K562 (cell line): ENCODE measurements at regions not wholly inside any gene's neighbourhood (a gene's known extent, or its start where the extent isn't known, plus 50 kb on each side); places are given as distances from the start of the nearest gene placed in this dataset.
A peak's percentile ranks its signal among the peaks of the same experiment; 100 is the strongest.
"Not testable (repeated sequence)": the region's sequence is repeated elsewhere in the genome, so short reads cannot be mapped to it uniquely, and the experiment has no call there.

Source experiments
- ATAC-seq: fragments of 200-7000 bp; cut with Tn5 transposase; 3 replicates; pipeline ENCODE4 v1.9.1; 2020; ENCODE audit warnings: moderate library complexity
- BruUV-seq: library from RNA; stranded (reverse); fragments of 400-500 nt; replicated peaks from 2 replicates; lab custom pipeline; 2021; lab: Mats Ljungman, UMichigan
- CTCF ChIA-PET: fragments of 300-600 bp; formaldehyde crosslinking; extraction: SDS; loops from one replicate; lab custom pipeline; 2021; ENCODE audit warnings: low intra/inter-chr PET ratio; lab: Yijun Ruan, JAX
- POLR2A ChIA-PET: fragments of 300-600, 350-650 bp; sonication (Branson Sonifier 250); formaldehyde crosslinking; extraction: SDS; loops from one replicate; lab custom pipeline; 2021; ENCODE audit warnings: antibody characterized with exemption, inconsistent platforms; lab: Yijun Ruan, JAX
- DNase-seq, 4 experiments: peaks; one replicate each; pipeline versions ENCODE4 v3.0.0 to v3.0.0-alpha.2; 2011 to 2018; ENCODE audit warnings: low spot score in 3 of 4, mixed read lengths in 3 of 4; ENCODE audit errors: extremely low read depth in 1 of 4
- FAIRE-seq: peaks from 2 replicates; lab custom pipeline; 2011; peaks lifted over from hg19 to GRCh38; lab: Jason Lieb, UNC
- H2AFZ ChIP-seq: 2 replicates; pipeline ENCODE4 v1.6.0; 2011; ENCODE audit warnings: low read depth, low read length, control low read depth, inconsistent platforms
- H3K27ac ChIP-seq: fragments of 200-600 bp; 3 replicates; pipeline ENCODE4 v1.8.0; 2011; ENCODE audit warnings: low read depth, mild to moderate bottlenecking, control low read depth, inconsistent platforms, low read length, moderate library complexity, mixed read lengths; ENCODE audit errors: extremely low read depth
- H3K27me3 ChIP-seq, 2 experiments: fragments of 300-600 bp in 1 of 2; 2 replicates in 1 of 2; 3 replicates in 1 of 2; pipeline versions ENCODE4 v1.6.0 to v1.8.0; 2011; ENCODE audit warnings: inconsistent platforms in 2 of 2, low read length in 2 of 2, mild to moderate bottlenecking in 1 of 2, mixed read lengths in 1 of 2, moderate library complexity in 1 of 2; ENCODE audit not compliant: control insufficient read depth in 2 of 2, insufficient read depth in 2 of 2
- H3K36me3 ChIP-seq: fragments of 300-600 bp; 3 replicates; pipeline ENCODE4 v1.8.0; 2011; ENCODE audit warnings: mild to moderate bottlenecking, low read length, inconsistent platforms; ENCODE audit not compliant: control insufficient read depth, insufficient read depth
- H3K4me1 ChIP-seq, 2 experiments: fragments of 200-600 bp in 1 of 2; replicated peaks in 1 of 2; 2 replicates in 1 of 2; 3 replicates in 1 of 2; pipeline versions ENCODE4 v1.5.1 to v1.8.0; 2011; ENCODE audit warnings: inconsistent platforms in 2 of 2, low read length in 2 of 2, mild to moderate bottlenecking in 1 of 2, mixed read lengths in 1 of 2, moderate library complexity in 1 of 2; ENCODE audit not compliant: control insufficient read depth in 2 of 2, insufficient read depth in 2 of 2
- H3K4me2 ChIP-seq: 2 replicates; pipeline ENCODE4 v1.6.1; 2011; ENCODE audit warnings: low read length, control low read depth, inconsistent platforms, mixed read lengths; ENCODE audit not compliant: insufficient read depth
- H3K4me3 ChIP-seq: fragments of 200-600 bp; sonication (generic), shearing (Covaris generic); 2 replicates; pipeline ENCODE4 v1.5.1; 2016; ENCODE audit warnings: control low read depth, inconsistent platforms
- H3K79me2 ChIP-seq: fragments of 200-600 bp; 3 replicates; pipeline ENCODE4 v1.8.0; 2011; ENCODE audit warnings: low read length, inconsistent platforms; ENCODE audit not compliant: control insufficient read depth, insufficient read depth
- H3K9ac ChIP-seq, 2 experiments: 2 replicates each; pipeline versions ENCODE4 v1.6.0 to v1.6.1; 2011; ENCODE audit warnings: low read depth in 2 of 2, low read length in 2 of 2, control low read depth in 1 of 2, inconsistent platforms in 1 of 2, mild to moderate bottlenecking in 1 of 2, mixed read lengths in 1 of 2; ENCODE audit not compliant: insufficient read depth in 1 of 2
- H3K9me1 ChIP-seq: one replicate; pipeline ENCODE4 v1.6.0; 2011; ENCODE audit warnings: inconsistent platforms, mild to moderate bottlenecking, low read length, moderate library complexity; ENCODE audit not compliant: control insufficient read depth, insufficient read depth
- H3K9me3 ChIP-seq: replicated peaks from 2 replicates; pipeline ENCODE4 v1.5.1; 2011; ENCODE audit warnings: low read depth, low read length, inconsistent platforms; ENCODE audit not compliant: control insufficient read depth, insufficient read depth
- H4K20me1 ChIP-seq: replicated peaks from 2 replicates; pipeline ENCODE4 v1.6.1; 2011; ENCODE audit warnings: low read length, inconsistent platforms, mixed read lengths; ENCODE audit not compliant: control insufficient read depth, insufficient read depth
- ETV1 ChIP-seq: fragments of 450-650 bp; conservative IDR thresholded peaks from 2 replicates; pipeline ENCODE4 v1.6.1; 2016; ENCODE audit warnings: missing genetic modification characterization, control low read depth, low read depth, missing compliant biosample characterization
- PCBP2 ChIP-seq: fragments of 200-400 bp; formaldehyde crosslinking; IDR thresholded peaks from 2 replicates; pipeline ENCODE4 v1.6.1; 2018; ENCODE audit warnings: low read length, low read depth, mild to moderate bottlenecking, moderate library complexity; ENCODE audit not compliant: poor library complexity, severe bottlenecking
- WGBS: fragments of 100-300 bp; shearing (Covaris generic); methylation state at CpG from one replicate; pipeline ENCODE4 v1.1.6; 2016; ENCODE audit warnings: low coverage, mixed read lengths; ENCODE audit not compliant: insufficient coverage; ENCODE audit errors: missing lambda C conversion rate; 5-methylcytosine and 5-hydroxymethylcytosine counted together
- in situ Hi-C: fragments of 300-500 bp; cut with MboI; formaldehyde crosslinking; loops from 4 replicates; pipeline ENCODE4 v1.15.0; 2018; ENCODE audit warnings: inconsistent platforms, mixed read lengths
- intact Hi-C: fragments of 100-400 bp; cut with micrococcal nuclease; formaldehyde crosslinking; loops from 2 replicates; pipeline ENCODE4 v1.14.2; 2022
- TF ChIP-seq, protein P1 (sequence below): sonication (generic); formaldehyde crosslinking; IDR thresholded peaks from 2 replicates; pipeline ENCODE4 v1.8.1; 2023; ENCODE audit warnings: mild to moderate bottlenecking, missing genetic modification reagents

DNA sequence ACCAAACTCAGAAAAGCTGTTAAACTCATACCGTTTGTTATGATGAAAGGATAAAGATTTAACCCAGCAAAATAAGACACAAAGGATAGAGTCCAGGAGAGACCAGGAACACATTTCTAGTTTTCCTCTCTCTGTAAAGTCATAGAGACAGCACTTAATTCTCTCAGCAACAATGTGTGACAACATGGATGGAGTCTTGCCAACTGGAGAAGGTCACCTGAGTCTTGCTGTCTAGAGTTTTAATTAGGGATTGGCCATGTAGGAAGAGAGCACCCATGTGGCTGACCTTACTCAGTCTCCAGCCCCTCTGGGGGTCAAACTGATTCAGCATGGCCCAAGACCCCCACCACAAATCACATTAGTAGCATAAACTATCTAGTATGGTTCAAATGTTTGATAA is 151.0 kb upstream of the ATF7IP start (continued):
- TF ChIP-seq, protein P1, sequence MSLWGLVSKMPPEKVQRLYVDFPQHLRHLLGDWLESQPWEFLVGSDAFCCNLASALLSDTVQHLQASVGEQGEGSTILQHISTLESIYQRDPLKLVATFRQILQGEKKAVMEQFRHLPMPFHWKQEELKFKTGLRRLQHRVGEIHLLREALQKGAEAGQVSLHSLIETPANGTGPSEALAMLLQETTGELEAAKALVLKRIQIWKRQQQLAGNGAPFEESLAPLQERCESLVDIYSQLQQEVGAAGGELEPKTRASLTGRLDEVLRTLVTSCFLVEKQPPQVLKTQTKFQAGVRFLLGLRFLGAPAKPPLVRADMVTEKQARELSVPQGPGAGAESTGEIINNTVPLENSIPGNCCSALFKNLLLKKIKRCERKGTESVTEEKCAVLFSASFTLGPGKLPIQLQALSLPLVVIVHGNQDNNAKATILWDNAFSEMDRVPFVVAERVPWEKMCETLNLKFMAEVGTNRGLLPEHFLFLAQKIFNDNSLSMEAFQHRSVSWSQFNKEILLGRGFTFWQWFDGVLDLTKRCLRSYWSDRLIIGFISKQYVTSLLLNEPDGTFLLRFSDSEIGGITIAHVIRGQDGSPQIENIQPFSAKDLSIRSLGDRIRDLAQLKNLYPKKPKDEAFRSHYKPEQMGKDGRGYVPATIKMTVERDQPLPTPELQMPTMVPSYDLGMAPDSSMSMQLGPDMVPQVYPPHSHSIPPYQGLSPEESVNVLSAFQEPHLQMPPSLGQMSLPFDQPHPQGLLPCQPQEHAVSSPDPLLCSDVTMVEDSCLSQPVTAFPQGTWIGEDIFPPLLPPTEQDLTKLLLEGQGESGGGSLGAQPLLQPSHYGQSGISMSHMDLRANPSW, result no peak
- TF ChIP-seq ETV1 (tag) (no peak), PCBP2 (no peak)
- TF ChIP-seq, all 486 proteins: peak for 0

DNA sequence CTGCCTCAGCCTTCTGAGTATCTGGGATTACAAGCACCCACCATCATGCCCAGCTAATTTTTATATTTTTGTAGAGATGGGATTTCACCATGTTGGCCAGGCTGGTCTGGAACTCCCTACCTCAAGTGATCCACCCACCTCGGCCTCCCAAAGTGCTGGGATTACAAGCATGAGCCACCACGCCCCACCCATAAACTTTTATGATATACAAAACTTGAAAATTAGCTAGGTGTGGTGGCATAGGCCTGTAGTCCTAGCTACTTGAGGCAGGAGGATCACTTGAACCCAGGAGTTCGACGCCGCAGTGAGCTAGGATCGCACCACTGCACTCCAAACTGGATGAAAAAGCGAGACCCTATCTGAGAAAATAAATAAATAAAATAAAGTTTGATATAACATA is 149.5 kb upstream of the ATF7IP start:
- in situ Hi-C loops, result loop anchor here (25.0 kb wide), 1 partner anchor 746 kb away; the partner anchor contains the start of genes ARHGDIB and PDE6H
- H3K27me3 ChIP-seq, CTCF ChIA-PET, FAIRE-seq, H3K79me2 ChIP-seq, H3K36me3 ChIP-seq, intact Hi-C loops, H3K4me1 ChIP-seq, H3K27ac ChIP-seq, DNase-seq, BruUV-seq, H4K20me1 ChIP-seq, POLR2A ChIA-PET, H3K4me2 ChIP-seq, H3K9me1 ChIP-seq, H3K9me3 ChIP-seq, ATAC-seq, H3K9ac ChIP-seq, H3K4me3 ChIP-seq: not testable (repeated sequence)
- WGBS, result 74% methylated on average over 7 of the region's 7 CpGs
- peak overlapping the region; percentile 96 for H2AFZ ChIP-seq
